GM21717 (cell line): ENCODE measurements at regions not wholly inside any gene's neighbourhood (a gene's known extent, or its start where the extent isn't known, plus 50 kb on each side); places are given as distances from the start of the nearest gene placed in this dataset.

Experiments
- ATAC-seq: cut with Tn5 transposase; IDR thresholded peaks from one replicate; pipeline ENCODE4 v1.9.1; 2021; ENCODE audit warnings: mild to moderate bottlenecking, moderate library complexity; ENCODE audit not compliant: unreplicated experiment

- ATAC-seq = no peak
Measured at GRCh38 chr10:120641695-120642094, 184.7 kb downstream of the PLPP4 start.

- no peak for ATAC-seq
Measured at GRCh38 chr10:120643351-120643750, 186.3 kb downstream of the PLPP4 start.

- no peak for ATAC-seq
Measured at GRCh38 chr10:120644556-120645410, 187.8 kb downstream of the PLPP4 start.

GRCh38 chr10:120646159-120646732, 189.2 kb downstream of the PLPP4 start:
- ATAC-seq = no peak

- ATAC-seq = no peak
Measured at GRCh38 chr10:120646738-120647456, 189.9 kb downstream of the PLPP4 start.

- ATAC-seq = no peak
Measured at GRCh38 chr10:120650705-120651399, 193.8 kb downstream of the PLPP4 start.

- ATAC-seq = no peak
Measured at GRCh38 chr10:120656107-120656506, 195.1 kb upstream of the WDR11 start.

- no peak for ATAC-seq
Measured at GRCh38 chr10:120657371-120657770, 193.8 kb upstream of the WDR11 start.

GRCh38 chr10:120658943-120659885, 191.9 kb upstream of the WDR11 start:
- no peak for ATAC-seq

- no peak for ATAC-seq
Measured at GRCh38 chr10:120666308-120666707, 184.9 kb upstream of the WDR11 start.

- ATAC-seq = no peak
Measured at GRCh38 chr10:120667276-120667675, 183.9 kb upstream of the WDR11 start.

GRCh38 chr10:120671491-120671890, 179.7 kb upstream of the WDR11 start:
- ATAC-seq = no peak

GRCh38 chr10:120683454-120683853, 167.7 kb upstream of the WDR11 start:
- ATAC-seq = no peak

- ATAC-seq = no peak
Measured at GRCh38 chr10:120684226-120684625, 166.9 kb upstream of the WDR11 start.

- ATAC-seq = no peak
Measured at GRCh38 chr10:120685136-120685535, 166.0 kb upstream of the WDR11 start.

- ATAC-seq = no peak
Measured at GRCh38 chr10:120688928-120689327, 162.2 kb upstream of the WDR11 start.

- no peak for ATAC-seq
Measured at GRCh38 chr10:120689777-120690529, 161.2 kb upstream of the WDR11 start.

- no peak for ATAC-seq
Measured at GRCh38 chr10:120691625-120692024, 159.5 kb upstream of the WDR11 start.

- ATAC-seq = no peak
Measured at GRCh38 chr10:120700426-120700825, 150.7 kb upstream of the WDR11 start.
